SU-DHL-6 (cell line): ENCODE measurements at regions not wholly inside any gene's neighbourhood (a gene's known extent, or its start where the extent isn't known, plus 50 kb on each side); places are given as distances from the start of the nearest gene placed in this dataset.

ENCODE experiments used
- H2AFZ ChIP-seq: fragments of 200-600 bp; sonication (generic); 2 replicates; pipeline ENCODE4 v1.6.1; 2014; ENCODE audit warnings: low read depth, mild to moderate bottlenecking, moderate library complexity, mixed read lengths, antibody characterized with exemption, low read length; ENCODE audit not compliant: severe bottlenecking
- H3F3A ChIP-seq: fragments of 200-600 bp; shearing (Covaris generic); 2 replicates; pipeline ENCODE4 v1.6.0; 2016; ENCODE audit warnings: antibody characterized with exemption, mild to moderate bottlenecking; ENCODE audit not compliant: insufficient read depth
- H3K27ac ChIP-seq: fragments of 200-600 bp; sonication (generic); 2 replicates; pipeline ENCODE4 v1.5.1; 2016; ENCODE audit warnings: low read depth, mild to moderate bottlenecking, low read length, moderate library complexity, mixed read lengths
- H3K27me3 ChIP-seq: fragments of 200-600 bp; sonication (generic), shearing (Covaris generic); 2 replicates; pipeline ENCODE4 v1.6.0; 2014; ENCODE audit warnings: mild to moderate bottlenecking, low read length
- H3K36me3 ChIP-seq: fragments of 200-600 bp; sonication (generic); 2 replicates; pipeline ENCODE4 v1.6.1; 2014; ENCODE audit warnings: mild to moderate bottlenecking, low read length, mixed read lengths
- H3K4me2 ChIP-seq: fragments of 300-600, 200-600 bp; shearing (Covaris generic), sonication (generic); 2 replicates; pipeline ENCODE4 v1.6.0; 2014; ENCODE audit warnings: low read length, low read depth, mild to moderate bottlenecking; ENCODE audit not compliant: poor library complexity, severe bottlenecking
- H3K4me3 ChIP-seq: fragments of 200-600 bp; sonication (generic); 2 replicates; pipeline ENCODE4 v1.5.1; 2014; ENCODE audit warnings: antibody characterized with exemption, low read length, mild to moderate bottlenecking, mixed read lengths; ENCODE audit not compliant: insufficient read depth, poor library complexity, severe bottlenecking
- H3K79me2 ChIP-seq: fragments of 200-600 bp; sonication (generic); 2 replicates; pipeline ENCODE4 v1.6.1; 2014; ENCODE audit warnings: mild to moderate bottlenecking, low read length, moderate library complexity; ENCODE audit not compliant: insufficient read depth
- H3K9ac ChIP-seq: fragments of 200-600 bp; sonication (generic); 2 replicates; pipeline ENCODE4 v1.7.0; 2014; ENCODE audit warnings: mild to moderate bottlenecking, low read length
- H3K9me2 ChIP-seq: fragments of 200-600 bp; sonication (generic); replicated peaks from 2 replicates; pipeline ENCODE4 v1.6.1; 2014; ENCODE audit warnings: low read length; ENCODE audit not compliant: insufficient read depth
- H3K9me3 ChIP-seq: fragments of 200-600 bp; sonication (generic); 2 replicates; pipeline ENCODE4 v1.6.1; 2014; ENCODE audit warnings: low read length, mixed read lengths; ENCODE audit not compliant: insufficient read depth
- H4K20me1 ChIP-seq: fragments of 200-600 bp; sonication (generic); 2 replicates; pipeline ENCODE4 v1.6.1; 2014; ENCODE audit warnings: low read depth, mild to moderate bottlenecking, antibody characterized with exemption, low read length, moderate library complexity, mixed read lengths
- EZH2phosphoT487 ChIP-seq: fragments of 200-600 bp; sonication (generic), shearing (Covaris generic); conservative IDR thresholded peaks from 2 replicates; pipeline ENCODE4 v1.6.1; 2018; ENCODE audit warnings: mild to moderate bottlenecking, antibody characterized with exemption, low read length, moderate library complexity, mixed read lengths
- TF ChIP-seq, protein P1 (sequence below): fragments of 200-600 bp; sonication (generic); IDR thresholded peaks from one replicate; pipeline ENCODE4 v1.5.1; 2017; ENCODE audit warnings: antibody characterized with exemption, mild to moderate bottlenecking, low read length, moderate library complexity; ENCODE audit not compliant: insufficient read depth, poor library complexity, severe bottlenecking

- Histone ChIP-seq H3K4me2 (no peak overlapping the region), H3K27ac (no peak overlapping the region), H3K36me3 (no peaks in the 10 kb centered on the region), H3K4me3 (no peak overlapping the region), H3K9me3 (no peaks in the 10 kb centered on the region), H3K79me2 (no peaks in the 10 kb centered on the region), H2AFZ (no peak overlapping the region), H3K9ac (no peak overlapping the region), H3K9me2 (no peaks in the 10 kb centered on the region), H3F3A (no peaks in the 10 kb centered on the region), H4K20me1 (no peaks in the 10 kb centered on the region), H3K27me3 (no peaks in the 10 kb centered on the region)
- TF ChIP-seq, protein P1, sequence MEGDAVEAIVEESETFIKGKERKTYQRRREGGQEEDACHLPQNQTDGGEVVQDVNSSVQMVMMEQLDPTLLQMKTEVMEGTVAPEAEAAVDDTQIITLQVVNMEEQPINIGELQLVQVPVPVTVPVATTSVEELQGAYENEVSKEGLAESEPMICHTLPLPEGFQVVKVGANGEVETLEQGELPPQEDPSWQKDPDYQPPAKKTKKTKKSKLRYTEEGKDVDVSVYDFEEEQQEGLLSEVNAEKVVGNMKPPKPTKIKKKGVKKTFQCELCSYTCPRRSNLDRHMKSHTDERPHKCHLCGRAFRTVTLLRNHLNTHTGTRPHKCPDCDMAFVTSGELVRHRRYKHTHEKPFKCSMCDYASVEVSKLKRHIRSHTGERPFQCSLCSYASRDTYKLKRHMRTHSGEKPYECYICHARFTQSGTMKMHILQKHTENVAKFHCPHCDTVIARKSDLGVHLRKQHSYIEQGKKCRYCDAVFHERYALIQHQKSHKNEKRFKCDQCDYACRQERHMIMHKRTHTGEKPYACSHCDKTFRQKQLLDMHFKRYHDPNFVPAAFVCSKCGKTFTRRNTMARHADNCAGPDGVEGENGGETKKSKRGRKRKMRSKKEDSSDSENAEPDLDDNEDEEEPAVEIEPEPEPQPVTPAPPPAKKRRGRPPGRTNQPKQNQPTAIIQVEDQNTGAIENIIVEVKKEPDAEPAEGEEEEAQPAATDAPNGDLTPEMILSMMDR = no peak
- no peak for TF ChIP-seq EZH2phosphoT487
These were observed 458.9 kb downstream of the MED10 start for GRCh38 chr5:5919411-5919810.

DNA sequence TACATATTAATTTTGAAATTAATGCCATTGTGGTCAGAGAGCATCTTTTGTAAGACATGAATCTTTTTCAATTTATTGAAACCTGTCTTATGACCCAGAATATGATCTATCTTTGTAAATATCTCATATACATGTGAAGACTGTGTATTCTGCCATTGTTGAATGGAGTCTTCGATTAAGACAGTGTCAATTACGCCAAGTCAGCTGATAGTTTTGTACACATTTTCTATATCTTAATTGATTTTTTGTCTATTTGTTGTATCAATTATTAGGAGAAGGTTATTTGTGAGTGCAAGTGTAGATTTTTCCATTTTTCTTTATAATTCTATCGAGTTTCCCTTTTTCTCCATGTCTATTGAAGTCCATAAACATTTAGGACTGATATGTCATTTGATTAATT lies 471.6 kb downstream of the MED10 start:
- H3F3A ChIP-seq = no peaks in the 10 kb centered on the region
- no peaks in the 10 kb centered on the region for H3K9me3 ChIP-seq
- H3K4me2 ChIP-seq = no peak overlapping the region
- no peak overlapping the region for H2AFZ ChIP-seq
- H3K9ac ChIP-seq = no peak overlapping the region
- no peaks in the 10 kb centered on the region for H3K79me2 ChIP-seq
- H3K36me3 ChIP-seq = no peaks in the 10 kb centered on the region
- no peak overlapping the region for H3K27ac ChIP-seq
- no peaks in the 10 kb centered on the region for H4K20me1 ChIP-seq
- no peaks in the 10 kb centered on the region for H3K27me3 ChIP-seq
- TF ChIP-seq, protein P1 = no peak
- TF ChIP-seq EZH2phosphoT487 = no peak
- H3K9me2 ChIP-seq = no peaks in the 10 kb centered on the region
- no peak overlapping the region for H3K4me3 ChIP-seq

DNA sequence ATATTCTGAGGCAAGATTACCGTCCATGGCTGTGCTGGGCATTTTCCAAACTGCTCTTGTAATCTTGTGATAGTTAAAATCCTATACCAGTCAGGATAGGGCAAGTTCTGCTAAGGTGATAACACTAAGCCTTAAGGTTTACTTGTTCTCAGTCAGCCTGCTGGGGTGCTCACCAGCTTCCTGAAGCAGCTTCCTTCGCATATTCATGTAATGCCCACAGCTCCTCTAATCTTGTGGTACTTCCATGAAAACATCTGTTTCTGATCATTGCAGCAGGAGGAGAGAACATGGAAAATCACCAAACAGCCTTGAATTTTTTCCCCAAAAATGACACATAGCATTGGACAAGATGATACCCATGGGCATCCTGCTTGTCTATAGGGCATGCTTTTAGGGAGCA lies 473.2 kb downstream of the MED10 start:
- Histone ChIP-seq H2AFZ (no peak overlapping the region), H3K27ac (no peak overlapping the region), H3K4me3 (no peak overlapping the region), H3K9ac (no peak overlapping the region), H4K20me1 (no peaks in the 10 kb centered on the region), H3K9me2 (no peaks in the 10 kb centered on the region), H3K36me3 (no peaks in the 10 kb centered on the region), H3F3A (no peaks in the 10 kb centered on the region), H3K27me3 (no peaks in the 10 kb centered on the region), H3K79me2 (no peaks in the 10 kb centered on the region), H3K4me2 (no peak overlapping the region), H3K9me3 (no peaks in the 10 kb centered on the region)
- TF ChIP-seq, protein P1 = no peak
- no peak for TF ChIP-seq EZH2phosphoT487

DNA sequence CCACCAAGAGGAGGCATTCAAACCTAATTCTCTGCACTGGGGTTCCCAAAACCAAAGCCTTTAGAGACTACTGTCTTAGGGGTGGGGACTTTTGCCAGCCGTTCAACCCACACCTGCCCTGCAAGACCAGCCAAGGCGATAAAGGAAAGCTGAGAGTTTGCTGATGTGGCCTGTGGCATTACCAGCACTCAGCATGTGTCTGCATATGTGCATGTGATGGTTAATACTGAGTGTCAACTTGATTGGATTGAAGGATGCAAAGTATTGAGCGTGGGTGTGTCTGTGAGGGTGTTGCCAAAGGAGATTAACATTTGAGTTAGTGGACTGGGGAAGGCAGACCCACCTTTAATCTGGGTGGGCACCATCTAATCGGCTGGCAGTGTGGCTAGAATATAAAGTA lies 474.2 kb downstream of the MED10 start:
- TF ChIP-seq, protein P1 = no peak
- no peak for TF ChIP-seq EZH2phosphoT487
- H3K9me3 ChIP-seq = no peaks in the 10 kb centered on the region
- H3K4me2 ChIP-seq = no peak overlapping the region

More for the DNA sequence above, 474.2 kb downstream of the MED10 start:
- Histone ChIP-seq H3K79me2 (no peaks in the 10 kb centered on the region), H3K36me3 (no peaks in the 10 kb centered on the region), H3K27me3 (no peaks in the 10 kb centered on the region), H3K27ac (no peak overlapping the region), H3K9ac (no peak overlapping the region), H3K9me2 (no peaks in the 10 kb centered on the region), H3K4me3 (no peak overlapping the region), H4K20me1 (no peaks in the 10 kb centered on the region), H2AFZ (no peak overlapping the region), H3F3A (no peaks in the 10 kb centered on the region)
